ENCODE measurements at regions not wholly inside any gene's neighbourhood (a gene's known extent, or its start where the extent isn't known, plus 50 kb on each side); places are given as distances from the start of the nearest gene placed in this dataset.

- TF ChIP-seq CTCF (IDR thresholded peaks at IDR 0.05; ENCODE audit: low read depth, low read length) (no peak), EZH2phosphoT487 (IDR thresholded peaks at IDR 0.05; ENCODE audit: low read depth) (no peak)
- Histone ChIP-seq H4K20me1 (ENCODE audit: insufficient read depth, low read length) (no peaks in the 10 kb centered on the region), H3K9me3 (ENCODE audit: insufficient read depth, low read length) (no peaks in the 10 kb centered on the region), H3K27ac (ENCODE audit: low read length) (no peak overlapping the region), H3K4me2 (ENCODE audit: low read length) (no peak overlapping the region), H2AFZ (ENCODE audit: low read depth, low read length) (no peak overlapping the region), H3K79me2 (ENCODE audit: low read length) (no peaks in the 10 kb centered on the region), H3K27me3 (ENCODE audit: low read depth, low read length) (peaks cover 3% of the 10 kb centered on the region; the same call in 1 of the 2 replicates), H3K4me1 (ENCODE audit: low read length) (no peaks in the 10 kb centered on the region), H3K36me3 (replicated peaks; ENCODE audit: low read depth, low read length) (no peaks in the 10 kb centered on the region), H3K4me3 (ENCODE audit: low read length) (no peak overlapping the region), H3K9ac (ENCODE audit: low read length) (no peak overlapping the region)
These were observed 63.7 kb upstream of the NEURL1B start for GRCh38 chr5:172577267-172577909.

GRCh38 chr5:172575816-172576545 is 65.1 kb upstream of the NEURL1B start:
- Histone ChIP-seq H3K4me3 (ENCODE audit: low read length) (no peak overlapping the region), H3K9me3 (ENCODE audit: insufficient read depth, low read length) (no peaks in the 10 kb centered on the region), H2AFZ (ENCODE audit: low read depth, low read length) (no peak overlapping the region), H4K20me1 (ENCODE audit: insufficient read depth, low read length) (no peaks in the 10 kb centered on the region), H3K9ac (ENCODE audit: low read length) (no peak overlapping the region), H3K79me2 (ENCODE audit: low read length) (no peaks in the 10 kb centered on the region), H3K4me2 (ENCODE audit: low read length) (no peak overlapping the region), H3K4me1 (ENCODE audit: low read length) (no peaks in the 10 kb centered on the region), H3K27ac (ENCODE audit: low read length) (no peak overlapping the region), H3K27me3 (ENCODE audit: low read depth, low read length) (peaks cover 13% of the 10 kb centered on the region; the same call in 1 of the 2 replicates), H3K36me3 (replicated peaks; ENCODE audit: low read depth, low read length) (no peaks in the 10 kb centered on the region)
- TF ChIP-seq EZH2phosphoT487 (IDR thresholded peaks at IDR 0.05; ENCODE audit: low read depth) (no peak), CTCF (IDR thresholded peaks at IDR 0.05; ENCODE audit: low read depth, low read length) (no peak)

- Histone ChIP-seq H3K79me2 (ENCODE audit: low read length) (no peaks in the 10 kb centered on the region), H3K9me3 (ENCODE audit: insufficient read depth, low read length) (no peaks in the 10 kb centered on the region), H3K4me3 (ENCODE audit: low read length) (no peak overlapping the region), H3K27me3 (ENCODE audit: low read depth, low read length) (peaks cover 13% of the 10 kb centered on the region; the same call in 1 of the 2 replicates), H2AFZ (ENCODE audit: low read depth, low read length) (no peak overlapping the region), H4K20me1 (ENCODE audit: insufficient read depth, low read length) (no peaks in the 10 kb centered on the region), H3K9ac (ENCODE audit: low read length) (no peak overlapping the region), H3K27ac (ENCODE audit: low read length) (no peak overlapping the region), H3K4me2 (ENCODE audit: low read length) (no peak overlapping the region), H3K4me1 (ENCODE audit: low read length) (no peaks in the 10 kb centered on the region), H3K36me3 (replicated peaks; ENCODE audit: low read depth, low read length) (no peaks in the 10 kb centered on the region)
- no peak for TF ChIP-seq CTCF (IDR thresholded peaks at IDR 0.05; ENCODE audit: low read depth, low read length)
- no peak for TF ChIP-seq EZH2phosphoT487 (IDR thresholded peaks at IDR 0.05; ENCODE audit: low read depth)
These were observed 65.6 kb upstream of the NEURL1B start for GRCh38 chr5:172575416-172575815.

GRCh38 chr5:172574871-172575223 is 66.2 kb upstream of the NEURL1B start:
- no peaks in the 10 kb centered on the region for H3K9me3 ChIP-seq (ENCODE audit: insufficient read depth, low read length)
- no peaks in the 10 kb centered on the region for H3K79me2 ChIP-seq (ENCODE audit: low read length)
- TF ChIP-seq EZH2phosphoT487 (IDR thresholded peaks at IDR 0.05; ENCODE audit: low read depth), result no peak
- H3K27ac ChIP-seq (ENCODE audit: low read length), result no peak overlapping the region
- no peak overlapping the region for H3K4me2 ChIP-seq (ENCODE audit: low read length)
- no peak overlapping the region for H2AFZ ChIP-seq (ENCODE audit: low read depth, low read length)
- no peaks in the 10 kb centered on the region for H3K36me3 ChIP-seq (replicated peaks; ENCODE audit: low read depth, low read length)
- no peaks in the 10 kb centered on the region for H4K20me1 ChIP-seq (ENCODE audit: insufficient read depth, low read length)
- no peak overlapping the region for H3K4me3 ChIP-seq (ENCODE audit: low read length)
- no peak overlapping the region for H3K9ac ChIP-seq (ENCODE audit: low read length)
- no peaks in the 10 kb centered on the region for H3K4me1 ChIP-seq (ENCODE audit: low read length)
- H3K27me3 ChIP-seq (ENCODE audit: low read depth, low read length), result peaks cover 13% of the 10 kb centered on the region
